ENCODE measurements at regions not wholly inside any gene's neighbourhood (a gene's known extent, or its start where the extent isn't known, plus 50 kb on each side); places are given as distances from the start of the nearest gene placed in this dataset.

GRCh38 chr5:74542482-74542881 is 98.0 kb downstream of the ENC1 start:
- Histone ChIP-seq H3K4me2 (ENCODE audit: low read length) (no peak overlapping the region), H2AFZ (ENCODE audit: low read depth, low read length) (no peak overlapping the region), H4K20me1 (ENCODE audit: insufficient read depth) (no peaks in the 10 kb centered on the region), H3K27ac (ENCODE audit: low read length) (no peak overlapping the region), H3K27me3 (ENCODE audit: insufficient read depth, low read depth, low read length) (no peaks in the 10 kb centered on the region), H3K9ac (ENCODE audit: low read length) (no peak overlapping the region), H3K9me3 (ENCODE audit: low read length) (no peaks in the 10 kb centered on the region), H3K4me3 (ENCODE audit: low read length) (no peak overlapping the region), H3K36me3 (ENCODE audit: insufficient read depth, low read length) (no peaks in the 10 kb centered on the region), H3K79me2 (replicated peaks; ENCODE audit: insufficient read depth, low read length) (no peaks in the 10 kb centered on the region), H3K9me2 (ENCODE audit: insufficient read depth, low read length) (no peaks in the 10 kb centered on the region), H3F3A (ENCODE audit: insufficient read depth, low read length, poor library complexity, severe bottlenecking) (no peaks in the 10 kb centered on the region)
- TF ChIP-seq EP300 (conservative IDR thresholded peaks at IDR 0.05; ENCODE audit: poor library complexity, severe bottlenecking) = no peak
- no peak for TF ChIP-seq TAF1 (IDR thresholded peaks at IDR 0.05; ENCODE audit: low read depth)
- no peak for TF ChIP-seq MXI1 (conservative IDR thresholded peaks at IDR 0.05; ENCODE audit: poor library complexity, severe bottlenecking)

- H4K20me1 ChIP-seq (ENCODE audit: insufficient read depth) = no peaks in the 10 kb centered on the region
- H3K4me2 ChIP-seq (ENCODE audit: low read length) = no peak overlapping the region
- TF ChIP-seq POLR2AphosphoS5 (IDR thresholded peaks at IDR 0.05) = no peak
- TF ChIP-seq EZH2 (IDR thresholded peaks at IDR 0.05; ENCODE audit: borderline replicate concordance, insufficient read depth, low read length, poor library complexity, severe bottlenecking) = no peak
- no peaks in the 10 kb centered on the region for H3K79me2 ChIP-seq (replicated peaks; ENCODE audit: insufficient read depth, low read length)
- no peaks in the 10 kb centered on the region for H3K36me3 ChIP-seq (ENCODE audit: insufficient read depth, low read length)
- no peaks in the 10 kb centered on the region for H3K9me3 ChIP-seq (ENCODE audit: low read length)
- H3K27me3 ChIP-seq (ENCODE audit: insufficient read depth, low read depth, low read length) = no peaks in the 10 kb centered on the region
- no peak overlapping the region for H3K4me3 ChIP-seq (ENCODE audit: low read length)
- H3K9ac ChIP-seq (ENCODE audit: low read length) = no peak overlapping the region
- H3K9me2 ChIP-seq (ENCODE audit: insufficient read depth, low read length) = no peaks in the 10 kb centered on the region
- no peaks in the 10 kb centered on the region for H3F3A ChIP-seq (ENCODE audit: insufficient read depth, low read length, poor library complexity, severe bottlenecking)
- H3K27ac ChIP-seq (ENCODE audit: low read length) = no peak overlapping the region
- H2AFZ ChIP-seq (ENCODE audit: low read depth, low read length) = no peak overlapping the region
These were observed 99.1 kb downstream of the ENC1 start for GRCh38 chr5:74541381-74541781.

GRCh38 chr5:74540622-74541021 is 99.9 kb downstream of the ENC1 start:
- Histone ChIP-seq H3K27me3 (ENCODE audit: insufficient read depth, low read depth, low read length) (no peaks in the 10 kb centered on the region), H3K4me2 (ENCODE audit: low read length) (no peak overlapping the region), H3K9me2 (ENCODE audit: insufficient read depth, low read length) (no peaks in the 10 kb centered on the region), H3K27ac (ENCODE audit: low read length) (no peak overlapping the region), H4K20me1 (ENCODE audit: insufficient read depth) (no peaks in the 10 kb centered on the region), H3K36me3 (ENCODE audit: insufficient read depth, low read length) (no peaks in the 10 kb centered on the region), H3K79me2 (replicated peaks; ENCODE audit: insufficient read depth, low read length) (no peaks in the 10 kb centered on the region), H2AFZ (ENCODE audit: low read depth, low read length) (no peak overlapping the region), H3K4me3 (ENCODE audit: low read length) (no peak overlapping the region), H3K9me3 (ENCODE audit: low read length) (no peaks in the 10 kb centered on the region), H3F3A (ENCODE audit: insufficient read depth, low read length, poor library complexity, severe bottlenecking) (no peaks in the 10 kb centered on the region), H3K9ac (ENCODE audit: low read length) (no peak overlapping the region)
- TF ChIP-seq EZH2 (IDR thresholded peaks at IDR 0.05; ENCODE audit: borderline replicate concordance, insufficient read depth, low read length, poor library complexity, severe bottlenecking) (no peak), SMC3 (conservative IDR thresholded peaks at IDR 0.05; ENCODE audit: poor library complexity) (no peak)

- Histone ChIP-seq H3K9me3 (ENCODE audit: low read length) (no peaks in the 10 kb centered on the region), H3K79me2 (replicated peaks; ENCODE audit: insufficient read depth, low read length) (no peaks in the 10 kb centered on the region), H3F3A (ENCODE audit: insufficient read depth, low read length, poor library complexity, severe bottlenecking) (no peaks in the 10 kb centered on the region), H3K4me2 (ENCODE audit: low read length) (no peak overlapping the region), H3K9me2 (ENCODE audit: insufficient read depth, low read length) (no peaks in the 10 kb centered on the region), H3K27me3 (ENCODE audit: insufficient read depth, low read depth, low read length) (no peaks in the 10 kb centered on the region), H3K9ac (ENCODE audit: low read length) (no peak overlapping the region), H2AFZ (ENCODE audit: low read depth, low read length) (no peak overlapping the region), H3K27ac (ENCODE audit: low read length) (no peak overlapping the region), H4K20me1 (ENCODE audit: insufficient read depth) (no peaks in the 10 kb centered on the region), H3K4me3 (ENCODE audit: low read length) (no peak overlapping the region), H3K36me3 (ENCODE audit: insufficient read depth, low read length) (peaks cover under 1% of the 10 kb centered on the region)
- TF ChIP-seq CTCF (IDR thresholded peaks at IDR 0.05; ENCODE audit: poor library complexity, severe bottlenecking) (no peak), SMC3 (conservative IDR thresholded peaks at IDR 0.05; ENCODE audit: poor library complexity) (no peak)
These were observed 100.5 kb downstream of the ENC1 start for GRCh38 chr5:74539986-74540385.
